ENCODE measurements at regions not wholly inside any gene's neighbourhood (a gene's known extent, or its start where the extent isn't known, plus 50 kb on each side); places are given as distances from the start of the nearest gene placed in this dataset.

DNA sequence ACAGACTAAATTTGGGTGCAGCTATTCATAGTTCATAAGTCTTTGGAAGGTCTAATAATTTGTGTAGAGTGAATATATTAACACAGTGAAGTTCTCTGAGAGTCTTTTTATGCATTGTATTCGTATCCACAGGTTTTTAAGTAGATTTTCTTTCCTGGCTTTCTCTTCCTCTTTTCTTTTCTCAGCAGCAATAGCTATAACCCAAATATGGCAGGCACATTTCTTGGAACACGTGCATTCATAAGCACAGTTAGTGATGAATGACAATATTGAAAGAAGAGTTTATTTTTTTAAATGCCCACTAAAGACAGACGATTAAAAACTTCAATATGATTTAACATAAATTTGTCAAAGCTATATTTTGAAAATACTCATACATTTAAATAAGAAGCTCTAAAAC is 220.5 kb upstream of the MBL2 start:
- H3K79me2 ChIP-seq (ENCODE audit: insufficient read depth, low read length) = no peaks in the 10 kb centered on the region
- no peaks in the 10 kb centered on the region for H3K4me1 ChIP-seq (ENCODE audit: insufficient read depth, low read length)
- no peak overlapping the region for H3K27ac ChIP-seq (ENCODE audit: low read depth, low read length)
- H3K4me2 ChIP-seq (ENCODE audit: insufficient read depth, low read length) = no peak overlapping the region
- no peak overlapping the region for H3K4me3 ChIP-seq (ENCODE audit: insufficient read depth, low read length)
- TF ChIP-seq, protein P1, sequence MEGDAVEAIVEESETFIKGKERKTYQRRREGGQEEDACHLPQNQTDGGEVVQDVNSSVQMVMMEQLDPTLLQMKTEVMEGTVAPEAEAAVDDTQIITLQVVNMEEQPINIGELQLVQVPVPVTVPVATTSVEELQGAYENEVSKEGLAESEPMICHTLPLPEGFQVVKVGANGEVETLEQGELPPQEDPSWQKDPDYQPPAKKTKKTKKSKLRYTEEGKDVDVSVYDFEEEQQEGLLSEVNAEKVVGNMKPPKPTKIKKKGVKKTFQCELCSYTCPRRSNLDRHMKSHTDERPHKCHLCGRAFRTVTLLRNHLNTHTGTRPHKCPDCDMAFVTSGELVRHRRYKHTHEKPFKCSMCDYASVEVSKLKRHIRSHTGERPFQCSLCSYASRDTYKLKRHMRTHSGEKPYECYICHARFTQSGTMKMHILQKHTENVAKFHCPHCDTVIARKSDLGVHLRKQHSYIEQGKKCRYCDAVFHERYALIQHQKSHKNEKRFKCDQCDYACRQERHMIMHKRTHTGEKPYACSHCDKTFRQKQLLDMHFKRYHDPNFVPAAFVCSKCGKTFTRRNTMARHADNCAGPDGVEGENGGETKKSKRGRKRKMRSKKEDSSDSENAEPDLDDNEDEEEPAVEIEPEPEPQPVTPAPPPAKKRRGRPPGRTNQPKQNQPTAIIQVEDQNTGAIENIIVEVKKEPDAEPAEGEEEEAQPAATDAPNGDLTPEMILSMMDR (IDR thresholded peaks at IDR 0.05; ENCODE audit: extremely low read depth, low read depth, low read length) = no peak
- peaks cover 4% of the 10 kb centered on the region for H3K9me3 ChIP-seq (ENCODE audit: low read depth, low read length)
- no peaks in the 10 kb centered on the region for H3K27me3 ChIP-seq (ENCODE audit: insufficient read depth, low read length)
- H3K36me3 ChIP-seq (ENCODE audit: insufficient read depth, low read length) = no peaks in the 10 kb centered on the region
- no peaks in the 10 kb centered on the region for H4K20me1 ChIP-seq (ENCODE audit: insufficient read depth, low read length)
- H2AFZ ChIP-seq (ENCODE audit: low read length) = no peak overlapping the region
- DNase-seq (ENCODE audit: insufficient read length, low spot score, missing footprints) = no peak

DNA sequence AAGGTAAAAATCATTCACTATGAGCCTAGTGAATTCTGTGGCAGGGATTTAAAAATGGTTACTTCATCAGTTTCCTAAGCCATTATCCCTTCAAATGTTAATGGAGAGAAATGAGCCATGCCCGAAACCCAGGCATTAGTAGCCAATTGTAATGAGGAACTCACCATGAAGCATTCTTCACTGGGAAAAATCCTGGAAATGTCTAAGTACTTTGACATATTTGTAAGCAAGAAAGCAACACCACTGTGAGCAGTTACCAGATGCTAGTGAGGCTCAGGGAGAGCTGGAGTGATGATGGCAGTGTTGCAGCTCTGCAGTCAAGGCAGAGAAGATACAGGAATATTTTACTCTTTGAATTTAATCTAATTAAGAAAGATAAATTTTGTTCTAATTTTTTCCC is 220.0 kb upstream of the MBL2 start:
- Histone ChIP-seq H3K4me2 (ENCODE audit: insufficient read depth, low read length) (no peak overlapping the region), H3K79me2 (ENCODE audit: insufficient read depth, low read length) (no peaks in the 10 kb centered on the region), H2AFZ (ENCODE audit: low read length) (no peak overlapping the region), H3K4me3 (ENCODE audit: insufficient read depth, low read length) (no peak overlapping the region), H3K36me3 (ENCODE audit: insufficient read depth, low read length) (no peaks in the 10 kb centered on the region), H3K27ac (ENCODE audit: low read depth, low read length) (no peak overlapping the region), H3K9me3 (ENCODE audit: low read depth, low read length) (peaks cover 4% of the 10 kb centered on the region), H3K4me1 (ENCODE audit: insufficient read depth, low read length) (no peaks in the 10 kb centered on the region), H4K20me1 (ENCODE audit: insufficient read depth, low read length) (no peaks in the 10 kb centered on the region), H3K27me3 (ENCODE audit: insufficient read depth, low read length) (no peaks in the 10 kb centered on the region)
- peak; percentile 5 for DNase-seq (ENCODE audit: insufficient read length, low spot score, missing footprints)
- TF ChIP-seq, protein P1 (IDR thresholded peaks at IDR 0.05; ENCODE audit: extremely low read depth, low read depth, low read length) = no peak

DNA sequence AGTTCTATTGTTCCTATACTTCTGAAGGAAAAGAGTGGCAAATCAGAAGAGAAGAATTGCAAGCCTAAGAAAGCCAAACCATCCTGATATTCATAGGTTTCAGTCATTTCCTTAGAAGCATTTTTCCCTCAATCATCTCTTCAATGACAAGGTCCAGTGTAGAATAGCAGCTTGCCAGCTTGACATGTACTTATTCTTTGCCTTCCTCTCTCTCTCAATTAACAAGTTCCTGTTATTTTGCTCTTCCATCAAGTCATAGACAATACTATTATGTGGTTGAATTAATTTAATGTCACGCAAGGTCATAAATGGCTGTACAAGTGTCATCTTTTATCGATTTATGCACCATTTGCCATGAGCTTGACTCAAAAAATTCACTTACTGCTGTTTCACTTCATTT is 216.3 kb upstream of the MBL2 start:
- Histone ChIP-seq H3K79me2 (ENCODE audit: insufficient read depth, low read length) (no peaks in the 10 kb centered on the region), H3K4me3 (ENCODE audit: insufficient read depth, low read length) (no peak overlapping the region), H3K27me3 (ENCODE audit: insufficient read depth, low read length) (no peaks in the 10 kb centered on the region), H3K4me1 (ENCODE audit: insufficient read depth, low read length) (no peaks in the 10 kb centered on the region), H3K27ac (ENCODE audit: low read depth, low read length) (no peak overlapping the region), H4K20me1 (ENCODE audit: insufficient read depth, low read length) (no peaks in the 10 kb centered on the region), H3K4me2 (ENCODE audit: insufficient read depth, low read length) (no peak overlapping the region), H2AFZ (ENCODE audit: low read length) (no peak overlapping the region), H3K9me3 (ENCODE audit: low read depth, low read length) (peaks cover 4% of the 10 kb centered on the region), H3K36me3 (ENCODE audit: insufficient read depth, low read length) (no peaks in the 10 kb centered on the region)
- TF ChIP-seq, protein P1 (IDR thresholded peaks at IDR 0.05; ENCODE audit: extremely low read depth, low read depth, low read length) = no peak
- no peak for DNase-seq (ENCODE audit: insufficient read length, low spot score, missing footprints)

DNA sequence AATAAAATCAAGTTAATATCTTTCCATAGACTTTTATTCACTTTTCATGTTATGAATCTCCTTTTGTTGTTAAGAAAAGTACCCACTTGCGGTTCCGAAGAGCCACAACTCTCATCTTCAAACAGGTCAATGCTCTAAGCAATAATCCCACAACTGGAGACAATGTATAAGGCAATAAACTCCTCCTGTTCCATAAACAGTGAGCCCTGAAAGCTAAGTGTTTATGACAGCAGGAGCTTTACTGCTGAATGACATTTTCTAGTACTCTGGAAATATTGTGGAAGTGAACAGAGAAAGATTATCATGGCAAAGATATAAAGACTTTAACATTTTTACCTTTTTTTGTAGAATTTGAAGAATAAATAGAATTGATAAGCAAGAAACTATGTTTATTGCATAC is 213.5 kb upstream of the MBL2 start:
- no peak for DNase-seq (ENCODE audit: insufficient read length, low spot score, missing footprints)
- Histone ChIP-seq H3K4me3 (ENCODE audit: insufficient read depth, low read length) (no peak overlapping the region), H3K4me2 (ENCODE audit: insufficient read depth, low read length) (no peak overlapping the region), H3K9me3 (ENCODE audit: low read depth, low read length) (peaks cover 4% of the 10 kb centered on the region), H3K36me3 (ENCODE audit: insufficient read depth, low read length) (no peaks in the 10 kb centered on the region), H4K20me1 (ENCODE audit: insufficient read depth, low read length) (no peaks in the 10 kb centered on the region), H3K27ac (ENCODE audit: low read depth, low read length) (no peak overlapping the region), H3K4me1 (ENCODE audit: insufficient read depth, low read length) (no peaks in the 10 kb centered on the region), H3K27me3 (ENCODE audit: insufficient read depth, low read length) (no peaks in the 10 kb centered on the region), H2AFZ (ENCODE audit: low read length) (no peak overlapping the region), H3K79me2 (ENCODE audit: insufficient read depth, low read length) (no peaks in the 10 kb centered on the region)
- TF ChIP-seq, protein P1 (IDR thresholded peaks at IDR 0.05; ENCODE audit: extremely low read depth, low read depth, low read length) = no peak

Measured in osteoblast (primary cell).